HEK293T (cell line): ENCODE measurements at regions not wholly inside any gene's neighbourhood (a gene's known extent, or its start where the extent isn't known, plus 50 kb on each side); places are given as distances from the start of the nearest gene placed in this dataset.

ENCODE experiments used
- ARNT ChIP-seq: fragments of 450-650 bp; IDR thresholded peaks from 2 replicates; pipeline ENCODE4 v1.6.1; 2017; ENCODE audit warnings: mild to moderate bottlenecking
- FOXK2 ChIP-seq: fragments of 450-650 bp; IDR thresholded peaks from 2 replicates; pipeline ENCODE4 v1.6.1; 2016; ENCODE audit warnings: mild to moderate bottlenecking
- FOXM1 ChIP-seq: fragments of 450-650 bp; IDR thresholded peaks from 2 replicates; pipeline ENCODE4 v1.6.1; 2017; ENCODE audit warnings: mild to moderate bottlenecking, borderline replicate concordance
- HDGF ChIP-seq: fragments of 450-650 bp; IDR thresholded peaks from 2 replicates; pipeline ENCODE4 v1.6.1; 2017; ENCODE audit warnings: antibody characterized with exemption, borderline replicate concordance
- SP1 ChIP-seq: fragments of 450-650 bp; IDR thresholded peaks from 2 replicates; pipeline ENCODE4 v1.6.1; 2017
- TARDBP ChIP-seq: fragments of 450-650 bp; IDR thresholded peaks from 2 replicates; pipeline ENCODE4 v1.6.1; 2016
- TF ChIP-seq, protein P1 (sequence below): fragments of 450-650 bp; IDR thresholded peaks from 2 replicates; pipeline ENCODE4 v1.6.1; 2016

DNA sequence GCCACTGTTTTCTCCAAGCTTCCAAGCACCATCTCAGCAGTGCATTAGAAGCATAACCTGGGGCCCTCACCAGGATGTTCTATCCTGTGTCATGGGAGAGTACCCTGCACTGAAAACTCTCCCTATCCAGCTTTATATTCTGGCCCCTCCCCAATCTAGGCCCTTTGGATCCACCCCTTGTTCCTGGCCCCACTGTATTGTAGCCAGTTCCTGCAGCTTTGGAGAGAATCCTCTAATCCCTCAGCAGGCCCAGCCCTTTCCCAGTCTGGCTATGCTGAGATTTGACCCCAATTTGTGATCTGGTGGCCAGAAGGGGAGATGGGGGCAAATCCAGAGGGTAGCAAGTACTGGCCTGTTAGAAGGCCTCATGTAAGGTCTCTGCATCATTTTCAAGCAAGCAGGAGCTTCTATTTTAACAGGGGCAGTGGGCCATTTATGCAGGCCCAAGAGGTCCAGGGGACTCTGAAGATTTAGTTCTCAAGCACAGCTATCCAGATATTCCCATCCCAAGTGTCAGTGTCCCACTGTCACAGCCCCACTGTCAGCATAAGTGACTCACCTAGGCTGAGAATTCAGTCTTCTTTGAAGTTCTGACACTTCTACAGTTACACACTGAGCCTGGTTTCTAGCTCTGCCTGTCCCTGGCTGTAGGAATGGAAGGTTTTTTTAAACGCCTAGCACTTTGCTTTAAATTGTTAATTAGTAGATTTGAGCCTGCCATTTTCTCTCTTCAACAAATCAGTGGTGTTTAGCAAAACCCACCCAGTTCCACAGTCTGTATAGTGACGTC, 589.5 kb upstream of the CADM1 start:
- TF ChIP-seq SP1, result no peak
- no peak for TF ChIP-seq TARDBP
- TF ChIP-seq, protein P1, sequence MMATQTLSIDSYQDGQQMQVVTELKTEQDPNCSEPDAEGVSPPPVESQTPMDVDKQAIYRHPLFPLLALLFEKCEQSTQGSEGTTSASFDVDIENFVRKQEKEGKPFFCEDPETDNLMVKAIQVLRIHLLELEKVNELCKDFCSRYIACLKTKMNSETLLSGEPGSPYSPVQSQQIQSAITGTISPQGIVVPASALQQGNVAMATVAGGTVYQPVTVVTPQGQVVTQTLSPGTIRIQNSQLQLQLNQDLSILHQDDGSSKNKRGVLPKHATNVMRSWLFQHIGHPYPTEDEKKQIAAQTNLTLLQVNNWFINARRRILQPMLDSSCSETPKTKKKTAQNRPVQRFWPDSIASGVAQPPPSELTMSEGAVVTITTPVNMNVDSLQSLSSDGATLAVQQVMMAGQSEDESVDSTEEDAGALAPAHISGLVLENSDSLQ, result no peak
- TF ChIP-seq HDGF, result no peak
- no peak for TF ChIP-seq FOXK2
- TF ChIP-seq ARNT, result no peak
- TF ChIP-seq FOXM1, result no peak
